IPS-20b (cell line): ENCODE measurements at regions not wholly inside any gene's neighbourhood (a gene's known extent, or its start where the extent isn't known, plus 50 kb on each side); places are given as distances from the start of the nearest gene placed in this dataset.

ENCODE experiments used
- H3K27ac ChIP-seq: one replicate; pipeline ENCODE4 v1.5.1; 2013; ENCODE audit warnings: low read length
- H3K27me3 ChIP-seq: 2 replicates; pipeline ENCODE4 v1.6.1; 2013; ENCODE audit warnings: mild to moderate bottlenecking, low read length, inconsistent platforms; ENCODE audit not compliant: insufficient read depth
- H3K36me3 ChIP-seq: 2 replicates; pipeline ENCODE4 v1.6.1; 2013; ENCODE audit warnings: low read depth, mild to moderate bottlenecking, inconsistent platforms, low read length, moderate library complexity; ENCODE audit not compliant: insufficient read depth
- H3K4me1 ChIP-seq: 2 replicates; pipeline ENCODE4 v1.6.1; 2013; ENCODE audit warnings: mild to moderate bottlenecking, control low read depth, inconsistent platforms, low read length, moderate library complexity; ENCODE audit not compliant: insufficient read depth
- H3K4me3 ChIP-seq: 2 replicates; pipeline ENCODE4 v1.5.1; 2013; ENCODE audit warnings: mild to moderate bottlenecking, low read length, inconsistent platforms
- H3K9ac ChIP-seq: 2 replicates; pipeline ENCODE4 v1.6.1; 2013; ENCODE audit warnings: low read depth, mild to moderate bottlenecking, inconsistent platforms, low read length, moderate library complexity
- H3K9me3 ChIP-seq: 2 replicates; pipeline ENCODE4 v1.6.1; 2013; ENCODE audit warnings: mild to moderate bottlenecking, low read depth, low read length, inconsistent platforms; ENCODE audit not compliant: insufficient read depth

DNA sequence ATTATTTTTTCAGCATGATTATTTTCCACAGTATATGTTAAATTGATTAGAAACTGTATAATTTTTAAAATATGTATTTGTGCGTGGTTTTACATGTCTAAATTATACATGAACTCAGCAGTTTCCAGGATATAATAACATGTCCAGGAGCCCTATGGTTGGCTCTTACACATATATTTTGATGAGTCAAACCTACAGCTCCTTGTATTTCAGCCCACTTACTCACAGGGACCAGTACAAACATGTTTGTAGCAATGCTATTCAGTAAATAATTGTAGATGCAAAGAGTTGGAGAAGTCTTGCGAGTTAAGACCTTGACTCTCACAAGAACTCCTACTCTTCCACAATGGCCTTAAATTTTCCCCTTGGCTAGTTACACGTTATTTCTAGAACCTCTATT is 107.2 kb upstream of the SASH1 start:
- Histone ChIP-seq H3K4me1 (no peaks in the 10 kb centered on the region), H3K27ac (no peak overlapping the region), H3K4me3 (no peak overlapping the region), H3K36me3 (no peaks in the 10 kb centered on the region), H3K9ac (no peak overlapping the region), H3K27me3 (no peaks in the 10 kb centered on the region), H3K9me3 (no peaks in the 10 kb centered on the region)

DNA sequence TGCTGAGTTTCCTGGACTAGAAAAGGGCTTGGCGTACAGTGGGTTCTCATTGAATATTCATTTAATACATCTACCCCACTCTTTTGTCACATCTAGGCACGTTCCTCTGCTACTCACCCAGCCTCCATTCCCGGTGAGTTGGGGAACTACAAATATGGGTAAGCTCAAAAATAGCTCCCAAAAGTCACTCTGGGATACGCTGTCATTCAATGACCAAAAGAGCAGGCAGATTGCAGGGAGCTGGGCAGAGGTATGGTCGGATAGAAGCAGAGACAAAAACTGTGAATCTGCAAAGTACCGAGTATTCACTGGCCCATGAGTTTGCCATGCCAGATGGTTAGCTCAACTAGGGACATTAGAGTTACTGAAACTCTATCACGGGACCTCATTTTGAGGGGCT is 103.9 kb upstream of the SASH1 start:
- Histone ChIP-seq H3K27me3 (no peaks in the 10 kb centered on the region), H3K9ac (no peak overlapping the region), H3K27ac (no peak overlapping the region), H3K4me3 (no peak overlapping the region), H3K36me3 (no peaks in the 10 kb centered on the region), H3K4me1 (0 out of 2 replicates have a peak, but pooled peaks cover 3% of the 10 kb centered on the region), H3K9me3 (no peaks in the 10 kb centered on the region)

DNA sequence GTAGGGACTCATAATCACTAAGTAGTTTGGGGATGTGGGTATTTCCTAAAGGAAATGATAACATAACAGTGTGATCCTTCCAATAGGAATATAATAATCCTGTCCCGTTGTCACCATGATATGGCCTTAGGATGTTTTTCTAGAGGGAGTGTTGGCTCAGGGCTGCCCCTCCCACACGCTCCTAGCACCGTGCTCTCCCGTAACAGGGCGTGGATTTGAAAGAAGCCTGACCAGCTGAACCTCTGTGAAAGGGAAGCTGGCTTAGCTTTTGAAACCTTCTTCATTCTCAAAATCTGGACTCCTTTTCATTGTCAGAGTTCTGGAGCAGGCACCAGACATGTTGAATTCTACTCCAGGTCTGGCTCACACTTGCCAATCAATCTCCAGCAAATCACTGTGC is 103.4 kb upstream of the SASH1 start:
- 0 out of 2 replicates have a peak, but pooled peaks cover 3% of the 10 kb centered on the region for H3K4me1 ChIP-seq
- H3K27me3 ChIP-seq: no peaks in the 10 kb centered on the region
- H3K27ac ChIP-seq: no peak overlapping the region
- H3K36me3 ChIP-seq: no peaks in the 10 kb centered on the region
- no peaks in the 10 kb centered on the region for H3K9me3 ChIP-seq
- no peak overlapping the region for H3K9ac ChIP-seq
- no peak overlapping the region for H3K4me3 ChIP-seq

DNA sequence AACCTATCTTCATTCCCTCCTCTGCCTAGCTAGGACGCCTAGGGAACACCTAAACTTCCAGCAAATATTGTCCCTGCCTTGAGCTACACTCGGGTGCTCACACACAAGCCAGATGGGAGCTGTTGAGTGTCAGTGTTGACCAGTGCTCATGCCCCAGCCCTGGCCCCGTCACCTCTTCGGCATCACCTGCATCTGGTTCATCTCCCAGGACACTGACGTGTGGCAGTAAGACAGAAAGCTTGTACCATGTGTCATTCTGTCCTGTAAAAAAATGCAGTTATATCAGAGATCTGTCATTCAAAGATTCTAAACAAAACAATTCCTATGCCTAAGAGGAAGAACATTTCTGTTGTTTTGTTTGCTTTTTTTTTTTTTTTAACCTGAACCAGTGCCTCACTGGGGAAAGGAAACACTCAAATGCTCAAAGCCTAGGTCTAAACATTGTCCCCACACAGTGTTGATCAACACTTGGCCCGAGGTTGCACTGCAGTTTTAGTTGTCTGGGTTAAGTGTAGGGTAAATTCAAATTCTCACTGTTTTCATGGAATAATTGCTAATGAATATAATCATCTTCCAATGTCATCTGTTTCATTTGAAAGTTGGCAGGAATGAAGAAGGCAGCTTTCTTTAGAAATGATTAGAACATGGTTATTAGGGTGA is 102.7 kb upstream of the SASH1 start:
- Histone ChIP-seq H3K4me3 (no peak overlapping the region), H3K9me3 (no peaks in the 10 kb centered on the region), H3K9ac (no peak overlapping the region), H3K27me3 (no peaks in the 10 kb centered on the region), H3K36me3 (no peaks in the 10 kb centered on the region), H3K4me1 (0 out of 2 replicates have a peak, but pooled peaks cover 3% of the 10 kb centered on the region), H3K27ac (no peak overlapping the region)

DNA sequence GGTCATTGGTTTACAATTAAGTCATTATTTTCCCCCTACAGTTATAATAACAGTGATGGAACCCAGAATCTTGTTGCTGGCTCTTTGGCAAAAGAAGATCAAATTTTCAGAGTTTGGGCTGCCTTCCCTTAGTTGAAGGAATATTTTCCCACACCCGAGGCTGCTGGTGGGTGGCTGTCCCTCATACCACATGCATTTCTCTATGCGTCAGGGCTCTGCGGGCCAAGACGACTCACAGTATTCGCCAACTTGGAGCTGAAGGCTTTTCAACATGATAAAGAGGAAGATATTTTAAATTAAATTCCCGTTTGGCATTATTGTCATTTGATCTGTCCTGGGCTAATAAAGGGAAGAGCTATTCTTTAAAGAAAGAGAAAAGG is 102.2 kb upstream of the SASH1 start:
- no peaks in the 10 kb centered on the region for H3K36me3 ChIP-seq
- no peak overlapping the region for H3K27ac ChIP-seq
- H3K27me3 ChIP-seq: no peaks in the 10 kb centered on the region
- no peaks in the 10 kb centered on the region for H3K9me3 ChIP-seq
- H3K4me1 ChIP-seq: 0 out of 2 replicates have a peak, but pooled peaks cover 3% of the 10 kb centered on the region
- no peak overlapping the region for H3K9ac ChIP-seq
- no peak overlapping the region for H3K4me3 ChIP-seq

DNA sequence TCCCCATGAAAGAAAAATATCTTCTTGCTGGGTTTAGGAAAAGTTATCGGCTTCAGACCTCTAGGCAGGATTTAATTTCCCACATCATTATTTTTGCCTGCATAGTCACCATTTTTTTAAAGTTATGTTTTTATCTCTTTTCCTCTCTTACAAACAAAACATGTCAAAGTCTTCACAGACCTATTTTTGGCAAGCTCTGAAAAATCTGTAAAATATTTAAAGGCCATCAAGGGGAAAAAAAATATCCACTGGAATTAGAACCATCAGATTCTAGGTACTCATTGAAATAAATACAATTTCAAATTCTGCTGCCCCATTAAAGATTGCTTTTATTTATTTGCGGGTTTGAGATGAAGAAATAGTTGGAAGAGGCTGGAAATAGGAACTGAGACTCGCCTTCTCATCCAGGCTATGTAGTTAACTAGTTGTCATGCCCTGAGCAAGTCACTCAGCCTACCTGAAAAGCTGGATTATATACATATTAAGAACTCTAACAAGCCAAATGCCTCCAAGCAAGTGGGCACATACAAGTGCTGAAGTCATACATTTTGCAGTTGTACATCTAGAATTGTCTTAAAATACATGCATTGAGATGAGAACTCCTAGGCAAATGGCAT is 101.7 kb upstream of the SASH1 start:
- Histone ChIP-seq H3K9ac (no peak overlapping the region), H3K27me3 (no peaks in the 10 kb centered on the region), H3K4me3 (no peak overlapping the region), H3K9me3 (no peaks in the 10 kb centered on the region), H3K4me1 (0 out of 2 replicates have a peak, but pooled peaks cover 3% of the 10 kb centered on the region), H3K27ac (no peak overlapping the region), H3K36me3 (no peaks in the 10 kb centered on the region)

DNA sequence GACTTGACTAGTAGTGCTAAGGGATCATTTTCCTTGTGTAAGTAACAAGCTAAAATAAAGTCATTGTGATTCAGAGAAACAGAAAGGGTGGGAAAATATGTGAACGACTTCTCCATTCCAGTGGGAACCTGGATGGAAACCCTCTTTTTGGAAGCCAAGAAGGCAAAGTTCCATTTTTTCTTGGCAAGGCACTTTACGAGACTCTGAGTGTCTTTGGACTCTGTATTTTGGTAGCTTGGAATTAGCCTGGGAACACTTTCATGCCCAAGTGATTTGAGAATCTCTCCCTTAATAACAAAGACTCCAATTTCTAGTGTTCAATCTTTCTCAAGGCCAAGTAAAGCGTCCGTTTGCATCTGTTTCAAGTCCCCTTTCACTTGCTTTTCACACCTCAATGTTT is 100.5 kb upstream of the SASH1 start:
- H3K9ac ChIP-seq: no peak overlapping the region

DNA sequence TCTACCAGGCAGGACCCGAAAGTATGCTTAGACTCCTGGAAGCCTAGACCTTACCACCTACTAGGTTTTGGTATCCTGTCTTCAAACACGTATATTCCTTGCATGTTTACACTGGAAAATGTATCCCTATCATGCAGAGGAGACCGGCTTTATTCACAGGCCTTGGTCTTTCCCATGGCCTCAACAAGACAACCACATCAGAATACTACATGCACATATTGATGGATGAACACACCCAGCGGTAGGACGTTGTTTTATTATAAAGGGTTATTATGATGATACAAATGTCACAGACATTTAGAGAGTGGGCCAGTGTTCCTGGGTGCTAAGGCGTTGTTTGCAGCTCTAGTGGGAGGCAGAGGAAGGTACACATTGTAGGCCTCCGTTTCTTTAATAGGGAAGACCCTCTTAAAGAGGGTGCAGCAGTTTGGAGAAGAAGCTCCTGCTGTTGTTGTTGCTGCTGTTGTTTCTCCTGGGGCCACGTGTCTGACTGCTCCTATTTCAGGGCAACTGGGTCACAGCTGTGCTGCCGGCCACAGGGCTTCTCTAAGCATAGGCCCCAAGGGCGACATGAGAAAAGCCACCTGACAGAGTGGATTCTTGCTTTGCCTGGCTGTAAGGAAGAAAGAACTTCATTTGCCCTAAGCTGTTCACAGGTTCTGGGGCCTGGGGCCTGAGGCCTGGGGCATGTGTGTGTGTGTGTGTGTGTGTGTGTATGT is 98.3 kb upstream of the SASH1 start:
- Histone ChIP-seq H3K9me3 (no peaks in the 10 kb centered on the region), H3K4me3 (no peak overlapping the region), H3K27me3 (no peaks in the 10 kb centered on the region), H3K27ac (no peak overlapping the region), H3K4me1 (0 out of 2 replicates have a peak, but pooled peaks cover 3% of the 10 kb centered on the region), H3K36me3 (no peaks in the 10 kb centered on the region), H3K9ac (no peak overlapping the region)

More for the DNA sequence above, 100.5 kb upstream of the SASH1 start:
- Histone ChIP-seq H3K4me1 (0 out of 2 replicates have a peak, but pooled peaks cover 3% of the 10 kb centered on the region), H3K36me3 (no peaks in the 10 kb centered on the region), H3K27me3 (no peaks in the 10 kb centered on the region), H3K4me3 (no peak overlapping the region), H3K9me3 (no peaks in the 10 kb centered on the region), H3K27ac (no peak overlapping the region)

DNA sequence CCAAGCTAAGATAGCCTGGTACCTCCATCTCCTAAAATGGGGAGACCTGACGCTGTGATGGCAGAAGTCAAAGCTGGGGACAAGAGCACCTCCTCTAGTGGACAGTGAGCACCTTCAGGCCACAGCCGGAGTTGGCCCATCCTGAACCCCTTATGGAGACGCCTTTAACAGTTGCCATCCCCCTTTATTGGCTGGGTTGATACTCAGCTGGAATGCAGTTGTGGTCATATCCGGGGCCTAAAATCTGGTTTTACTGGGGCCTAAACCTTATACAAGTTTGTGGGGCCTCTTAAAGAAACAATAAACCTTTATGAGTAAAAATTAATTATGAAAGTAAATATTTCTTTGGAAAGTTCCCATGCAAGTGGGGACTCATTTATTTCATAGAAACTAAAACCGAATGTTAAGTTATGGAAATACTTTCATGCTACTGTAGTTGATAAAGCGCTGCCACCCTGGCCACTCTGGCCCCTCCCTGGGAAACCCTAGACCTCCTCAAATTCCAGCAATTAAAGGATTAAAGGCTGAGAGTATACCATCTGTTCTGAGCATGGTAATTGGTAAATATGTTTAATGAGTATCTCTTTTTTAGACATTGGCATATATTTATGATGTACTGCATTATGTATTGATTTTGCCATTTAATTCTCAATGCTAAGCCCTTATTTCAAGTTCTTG is 95.1 kb upstream of the SASH1 start:
- H3K36me3 ChIP-seq: no peaks in the 10 kb centered on the region
- no peak overlapping the region for H3K9ac ChIP-seq
- no peaks in the 10 kb centered on the region for H3K27me3 ChIP-seq
- no peaks in the 10 kb centered on the region for H3K9me3 ChIP-seq
- no peak overlapping the region for H3K27ac ChIP-seq
- no peaks in the 10 kb centered on the region for H3K4me1 ChIP-seq
- H3K4me3 ChIP-seq: no peak overlapping the region

DNA sequence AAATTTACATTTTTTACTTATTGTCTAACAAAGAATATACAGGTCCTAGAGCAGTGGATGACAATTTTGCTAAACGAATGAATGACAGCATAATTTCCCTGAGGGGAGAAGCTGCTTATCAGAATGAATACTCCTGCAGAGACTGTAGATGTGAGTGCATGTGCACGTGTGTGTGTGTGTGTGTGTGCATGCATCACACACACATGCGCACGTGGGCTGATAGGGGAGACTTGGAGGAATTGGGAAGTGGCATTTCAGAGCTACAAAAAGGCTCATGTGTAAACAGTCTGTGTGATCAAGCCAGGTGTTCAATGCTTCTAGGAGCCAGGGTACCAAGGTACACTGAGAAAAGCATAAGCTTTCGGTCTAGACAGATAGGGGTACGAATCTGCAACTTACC is 93.5 kb upstream of the SASH1 start:
- Histone ChIP-seq H3K9me3 (no peaks in the 10 kb centered on the region), H3K27ac (no peak overlapping the region), H3K4me1 (no peaks in the 10 kb centered on the region), H3K4me3 (no peak overlapping the region), H3K9ac (no peak overlapping the region), H3K27me3 (no peaks in the 10 kb centered on the region), H3K36me3 (no peaks in the 10 kb centered on the region)

DNA sequence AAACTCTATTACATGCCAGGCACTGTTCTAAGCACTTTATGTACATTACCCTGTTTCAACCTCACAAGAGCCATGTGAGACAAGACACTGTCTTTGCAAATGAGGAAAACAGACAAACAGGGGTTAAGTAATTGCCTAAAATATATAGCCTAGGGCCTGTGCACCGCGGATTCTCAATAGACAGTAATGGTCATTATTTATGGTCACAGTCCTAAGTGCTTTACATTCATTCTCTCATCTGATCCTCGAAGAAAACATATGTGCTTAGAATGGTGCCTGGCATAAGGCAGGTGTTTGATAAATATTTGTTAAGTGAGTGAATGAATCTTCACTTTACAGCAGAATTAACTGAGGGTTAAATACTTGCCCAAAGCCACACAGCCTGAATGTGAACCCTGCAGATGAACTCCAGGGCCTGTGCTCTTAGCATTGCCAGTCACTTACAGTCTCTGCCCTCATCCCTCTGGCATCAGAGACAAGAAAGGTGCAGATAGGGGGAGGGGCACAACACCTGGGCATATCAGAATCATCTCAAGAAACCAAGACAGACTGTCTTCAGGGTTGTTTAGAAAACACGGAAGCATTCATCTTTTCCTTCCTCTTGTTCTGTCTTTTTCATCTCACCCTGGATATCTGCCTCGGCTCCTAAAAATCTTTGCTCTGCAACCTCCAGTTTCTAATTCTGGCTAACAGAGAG is 92.8 kb upstream of the SASH1 start:
- no peaks in the 10 kb centered on the region for H3K9me3 ChIP-seq
- no peaks in the 10 kb centered on the region for H3K36me3 ChIP-seq
- H3K4me3 ChIP-seq: no peak overlapping the region
- no peak overlapping the region for H3K9ac ChIP-seq
- H3K4me1 ChIP-seq: no peaks in the 10 kb centered on the region
- H3K27me3 ChIP-seq: no peaks in the 10 kb centered on the region
- no peak overlapping the region for H3K27ac ChIP-seq
